Mesenchymal stem cell (in vitro differentiated cells and primary cell): ENCODE measurements at regions not wholly inside any gene's neighbourhood (a gene's known extent, or its start where the extent isn't known, plus 50 kb on each side); places are given as distances from the start of the nearest gene placed in this dataset.

Source experiments
- DNase-seq: peaks from one replicate; pipeline ENCODE4 v3.0.0-alpha.2; 2013
- H2AFZ ChIP-seq: one replicate; pipeline ENCODE4 v1.6.1; 2013; ENCODE audit warnings: low read depth, mild to moderate bottlenecking, control low read depth, inconsistent platforms, low read length, moderate library complexity
- H2AK5ac ChIP-seq: 2 replicates; pipeline ENCODE4 v1.6.1; 2013; ENCODE audit warnings: low read length, moderate library complexity, mild to moderate bottlenecking, inconsistent platforms; ENCODE audit not compliant: severe bottlenecking
- H2BK120ac ChIP-seq: one replicate; pipeline ENCODE4 v1.6.1; 2013; ENCODE audit warnings: low read depth, mild to moderate bottlenecking, inconsistent platforms, low read length, moderate library complexity
- H2BK12ac ChIP-seq, 2 experiments: one replicate each; pipeline ENCODE4 v1.6.1; 2013; ENCODE audit warnings: inconsistent platforms in 2 of 2, low read length in 2 of 2, mild to moderate bottlenecking in 2 of 2, moderate library complexity in 2 of 2, control low read depth in 1 of 2
- H2BK15ac ChIP-seq: one replicate; pipeline ENCODE4 v1.6.1; 2013; ENCODE audit warnings: mild to moderate bottlenecking, low read depth, inconsistent platforms; ENCODE audit not compliant: poor library complexity, severe bottlenecking
- H2BK5ac ChIP-seq: 2 replicates; pipeline ENCODE4 v1.6.1; 2013; ENCODE audit warnings: low read depth, mild to moderate bottlenecking, low read length, control low read depth, inconsistent platforms; ENCODE audit not compliant: poor library complexity, severe bottlenecking
- H3K14ac ChIP-seq, 2 experiments: one replicate each; pipeline ENCODE4 v1.6.1; 2013; ENCODE audit warnings: inconsistent platforms in 2 of 2, low read length in 2 of 2, control low read depth in 1 of 2, mild to moderate bottlenecking in 1 of 2, moderate library complexity in 1 of 2
- H3K18ac ChIP-seq, 2 experiments: one replicate each; pipeline ENCODE4 v1.6.1; 2013; ENCODE audit warnings: inconsistent platforms in 2 of 2, low read length in 2 of 2, control low read depth in 1 of 2, low read depth in 1 of 2, mild to moderate bottlenecking in 1 of 2
- H3K23ac ChIP-seq, 2 experiments: one replicate each; pipeline ENCODE4 v1.6.1; 2013; ENCODE audit warnings: inconsistent platforms in 2 of 2, low read length in 2 of 2, mild to moderate bottlenecking in 2 of 2, moderate library complexity in 2 of 2, control low read depth in 1 of 2
- H3K27ac ChIP-seq: 2 replicates; pipeline ENCODE4 v1.5.1; 2013; ENCODE audit warnings: mild to moderate bottlenecking, moderate library complexity, low read length, control low read depth, inconsistent platforms; ENCODE audit not compliant: poor library complexity, severe bottlenecking
- H3K27me3 ChIP-seq, 2 experiments: 2 replicates each; pipeline versions ENCODE4 v1.6.1 to v1.7.0; 2013; ENCODE audit warnings: low read length in 2 of 2, mild to moderate bottlenecking in 2 of 2, moderate library complexity in 2 of 2, control low read depth in 1 of 2, inconsistent platforms in 1 of 2; ENCODE audit not compliant: control insufficient read depth in 1 of 2, insufficient read depth in 1 of 2
- H3K36me3 ChIP-seq, 2 experiments: 2 replicates each; pipeline versions ENCODE4 v1.6.1 to v1.7.0; 2013; ENCODE audit warnings: low read length in 2 of 2, control low read depth in 1 of 2, inconsistent platforms in 1 of 2, low read depth in 1 of 2, mild to moderate bottlenecking in 1 of 2; ENCODE audit not compliant: insufficient read depth in 2 of 2, control insufficient read depth in 1 of 2
- H3K4ac ChIP-seq, 2 experiments: one replicate each; pipeline ENCODE4 v1.6.1; 2013; ENCODE audit warnings: inconsistent platforms in 2 of 2, low read length in 2 of 2, mild to moderate bottlenecking in 2 of 2, moderate library complexity in 2 of 2, control low read depth in 1 of 2, low read depth in 1 of 2
- H3K4me1 ChIP-seq: 2 replicates; pipeline ENCODE4 v1.6.1; 2013; ENCODE audit warnings: low read depth, low read length, control low read depth; ENCODE audit not compliant: control insufficient read depth, insufficient read depth
- H3K4me2 ChIP-seq: 2 replicates; pipeline ENCODE4 v1.6.1; 2013; ENCODE audit warnings: low read length, mild to moderate bottlenecking, inconsistent platforms; ENCODE audit not compliant: poor library complexity, severe bottlenecking
- H3K4me3 ChIP-seq, 2 experiments: 2 replicates each; pipeline versions ENCODE4 v1.5.1 to v1.7.0; 2013; ENCODE audit warnings: low read length in 2 of 2, mild to moderate bottlenecking in 2 of 2, control low read depth in 1 of 2, low read depth in 1 of 2; ENCODE audit not compliant: insufficient read depth in 1 of 2
- H3K79me1 ChIP-seq: replicated peaks from 2 replicates; pipeline ENCODE4 v1.6.1; 2013; ENCODE audit warnings: mild to moderate bottlenecking, control low read depth, low read length, inconsistent platforms; ENCODE audit not compliant: poor library complexity, severe bottlenecking
- H3K9ac ChIP-seq: 2 replicates; pipeline ENCODE4 v1.7.0; 2013; ENCODE audit warnings: mild to moderate bottlenecking, low read length, moderate library complexity
- H3K9me3 ChIP-seq: 2 replicates; pipeline ENCODE4 v1.7.0; 2013; ENCODE audit warnings: mild to moderate bottlenecking, low read length; ENCODE audit not compliant: control insufficient read depth
- H4K8ac ChIP-seq: one replicate; pipeline ENCODE4 v1.6.1; 2013; ENCODE audit warnings: inconsistent platforms, mild to moderate bottlenecking, low read length, moderate library complexity
- H4K91ac ChIP-seq: one replicate; pipeline ENCODE4 v1.6.1; 2013; ENCODE audit warnings: mild to moderate bottlenecking, low read length, inconsistent platforms
- WGBS: methylation state at CpG from one replicate; pipeline ENCODE4 v1.1.7; 2013; ENCODE audit warnings: mixed read lengths; 5-methylcytosine and 5-hydroxymethylcytosine counted together

DNA sequence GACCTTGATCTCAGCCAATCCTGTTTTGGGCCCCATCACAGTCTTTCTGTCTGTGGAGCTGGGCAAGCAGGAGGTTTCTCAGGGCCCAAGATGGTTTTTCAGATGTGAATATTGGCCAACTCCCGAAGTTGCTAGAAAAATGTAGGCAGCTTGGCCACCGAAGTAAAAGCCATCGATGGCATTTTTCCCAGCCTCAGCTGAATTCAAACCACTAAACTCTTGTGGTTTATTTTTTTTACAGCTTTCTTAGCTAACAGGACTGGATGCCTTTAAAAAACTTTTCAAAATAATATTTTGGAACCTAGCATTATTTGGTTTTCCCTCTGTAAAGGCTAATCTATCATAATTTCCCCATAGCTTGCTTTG lies 102.5 kb upstream of the ERCC6L2 start:
- Histone ChIP-seq H3K36me3 (no peaks in the 10 kb centered on the region), H3K4me1 (peaks cover 16% of the 10 kb centered on the region), H2BK5ac (no peak overlapping the region), H3K4me3 (no peak overlapping the region), H3K23ac (no peak overlapping the region), H3K79me1 (no peaks in the 10 kb centered on the region), H3K4ac (peak overlapping the region in 1 of 2 experiments; percentile 35), H3K14ac (peak overlapping the region in 1 of 2 experiments; percentile 69), H3K9me3 (no peaks in the 10 kb centered on the region), H3K4me2 (no peak overlapping the region), H3K18ac (peak overlapping the region in 1 of 2 experiments; percentile 31), H4K8ac (peak overlapping the region; percentile 0), H4K91ac (no peak overlapping the region), H2AFZ (no peak overlapping the region), H2BK15ac (no peak overlapping the region), H2AK5ac (no peak overlapping the region), H2BK120ac (no peak overlapping the region), H2BK12ac (peak overlapping the region in 1 of 2 experiments; percentile 88), H3K27ac (no peak overlapping the region), H3K9ac (no peak overlapping the region), H3K27me3 (peaks cover 8 to 42% of the 10 kb centered on the region in 2 experiments)
- WGBS: 87% methylated on average over 3 of the region's 3 CpGs
- no peak for DNase-seq

DNA sequence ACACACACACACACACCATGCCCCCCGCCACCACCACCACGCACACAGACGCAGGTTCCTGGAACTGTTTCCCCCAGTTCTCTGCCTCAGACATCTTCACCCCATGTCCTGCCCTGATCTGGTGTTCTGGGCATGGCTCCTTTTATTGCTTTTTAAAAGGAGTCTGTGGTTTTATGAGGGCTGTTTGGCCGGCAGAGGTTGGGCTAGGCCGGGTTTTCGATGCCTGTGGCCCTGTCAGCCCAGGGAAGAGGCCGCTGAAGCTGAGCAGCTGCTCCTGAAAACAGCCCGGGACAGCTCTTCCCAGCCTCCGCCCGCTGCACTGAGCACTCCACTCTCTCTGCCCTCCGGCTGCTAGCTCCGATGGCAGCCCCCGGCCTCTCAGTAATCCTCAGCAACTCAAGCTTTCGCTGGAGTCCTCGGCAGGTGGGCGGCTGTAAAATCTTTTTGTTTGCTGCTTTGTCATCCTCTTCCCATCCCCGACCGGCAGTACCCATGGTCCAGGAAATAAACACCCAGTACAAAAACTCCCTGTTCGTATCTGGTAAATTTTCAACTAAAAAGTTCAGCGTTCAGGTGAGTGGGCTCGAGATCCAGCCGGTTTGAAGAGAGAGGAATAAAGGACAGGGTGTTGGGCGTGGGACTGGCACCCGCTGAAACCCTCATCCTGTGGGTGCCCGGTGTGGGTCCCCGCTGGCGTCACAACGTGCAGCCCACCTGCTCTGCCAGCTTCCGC lies 103.0 kb upstream of the ERCC6L2 start:
- Histone ChIP-seq H3K27me3 (peaks cover 8 to 42% of the 10 kb centered on the region in 2 experiments), H3K4me3 (no peak overlapping the region), H3K18ac (peak overlapping the region in 1 of 2 experiments; percentile 31), H4K8ac (peak overlapping the region; percentile 0), H3K36me3 (no peaks in the 10 kb centered on the region), H3K23ac (no peak overlapping the region), H2AFZ (peak overlapping the region; percentile 29), H2BK120ac (peak overlapping the region; percentile 9), H2BK5ac (no peak overlapping the region), H3K9me3 (no peaks in the 10 kb centered on the region), H4K91ac (peak overlapping the region; percentile 16), H2AK5ac (no peak overlapping the region), H3K27ac (peak overlapping the region; percentile 31), H2BK15ac (no peak overlapping the region), H3K79me1 (no peaks in the 10 kb centered on the region), H2BK12ac (peak overlapping the region in 1 of 2 experiments; percentile 88), H3K4me1 (peaks cover 16% of the 10 kb centered on the region), H3K4ac (peak overlapping the region in 1 of 2 experiments; percentile 35), H3K9ac (peak overlapping the region; percentile 45), H3K4me2 (peak overlapping the region; percentile 66), H3K14ac (peak overlapping the region in 1 of 2 experiments; percentile 69)
- peak; percentile 88 for DNase-seq
- WGBS: 36% methylated on average over 27 of the region's 29 CpGs

DNA sequence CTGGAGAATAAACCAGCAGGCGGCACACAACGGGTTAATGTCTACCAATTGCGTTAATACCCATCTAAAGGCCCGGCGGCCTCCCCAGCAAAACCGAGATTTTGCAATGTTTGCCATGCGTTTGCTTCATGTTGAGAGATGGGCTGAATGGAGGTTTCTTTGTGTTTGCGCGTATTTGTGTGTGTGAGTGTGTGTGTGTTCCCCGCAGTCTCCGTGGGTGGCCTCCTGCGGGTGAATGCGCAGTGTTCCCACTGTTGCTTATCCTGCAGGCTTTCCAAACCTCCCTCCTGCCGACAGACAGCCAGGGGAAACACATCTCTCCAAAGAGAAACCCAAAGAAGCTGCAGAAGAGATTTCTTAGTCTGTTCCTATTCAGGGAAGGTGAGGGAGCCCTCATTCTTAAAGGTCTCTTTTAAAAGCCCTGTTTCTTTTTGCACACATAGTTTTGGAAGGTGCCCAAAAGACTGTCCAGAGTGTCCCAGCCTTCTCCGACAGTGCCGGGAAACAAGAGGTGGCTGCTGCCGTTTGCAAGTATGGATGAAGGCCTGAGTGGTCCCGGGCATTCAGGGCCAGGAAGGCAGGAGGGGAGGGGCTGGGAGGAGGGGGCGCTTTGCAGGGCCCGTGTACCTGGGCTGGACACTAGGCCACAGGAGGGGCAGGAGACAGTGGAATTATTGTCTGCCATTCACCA lies 103.8 kb upstream of the ERCC6L2 start:
- Histone ChIP-seq H2BK15ac (no peak overlapping the region), H3K36me3 (no peaks in the 10 kb centered on the region), H3K9ac (no peak overlapping the region), H3K14ac (no peak overlapping the region), H3K23ac (no peak overlapping the region), H2AK5ac (no peak overlapping the region), H2BK5ac (no peak overlapping the region), H4K91ac (peak overlapping the region; percentile 67), H3K27ac (no peak overlapping the region), H3K79me1 (no peaks in the 10 kb centered on the region), H3K4me1 (peaks cover 16% of the 10 kb centered on the region), H3K18ac (peak overlapping the region in 1 of 2 experiments; percentile 86), H2AFZ (no peak overlapping the region), H3K9me3 (no peaks in the 10 kb centered on the region), H2BK12ac (peak overlapping the region in 1 of 2 experiments; percentile 85), H3K4ac (peak overlapping the region in 1 of 2 experiments; percentile 21), H3K4me3 (peak overlapping the region in 1 of 2 experiments; percentile 54), H3K27me3 (peaks cover 8 to 42% of the 10 kb centered on the region in 2 experiments), H3K4me2 (peak overlapping the region; percentile 39), H4K8ac (peak overlapping the region; percentile 62), H2BK120ac (peak overlapping the region; percentile 74)
- peak; percentile 74 for DNase-seq
- WGBS: 7% methylated on average over 13 of the region's 20 CpGs

DNA sequence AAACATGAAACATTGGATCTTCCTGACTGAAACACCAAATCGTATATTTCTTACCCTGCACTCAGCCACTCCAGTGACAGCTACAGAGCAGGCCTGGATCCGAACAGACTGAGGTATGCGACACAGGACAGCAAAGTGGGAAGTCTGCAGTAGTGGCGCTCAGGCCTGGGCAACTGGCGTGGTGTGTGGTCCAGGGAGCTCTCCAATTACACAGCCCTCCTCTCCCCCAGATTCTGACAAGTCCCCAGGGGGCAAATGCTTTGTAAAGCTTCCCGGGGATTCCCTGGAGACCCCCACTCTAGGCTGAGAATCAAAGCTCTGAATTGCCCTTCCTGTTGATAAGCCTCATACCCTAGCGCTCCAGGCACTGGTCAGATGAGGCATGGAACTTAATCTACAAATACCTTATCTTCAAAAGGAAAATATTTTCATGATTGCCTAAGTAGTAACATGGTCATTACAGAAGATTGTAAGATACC lies 104.8 kb upstream of the ERCC6L2 start:
- H3K27ac ChIP-seq: no peak overlapping the region
- no peaks in the 10 kb centered on the region for H3K9me3 ChIP-seq
- no peak overlapping the region for H2BK15ac ChIP-seq
- no peak overlapping the region for H4K8ac ChIP-seq
- peaks cover 8 to 42% of the 10 kb centered on the region in 2 experiments for H3K27me3 ChIP-seq
- H2AK5ac ChIP-seq: no peak overlapping the region
- H2BK5ac ChIP-seq: no peak overlapping the region
- H3K36me3 ChIP-seq: no peaks in the 10 kb centered on the region
- no peak overlapping the region for H3K14ac ChIP-seq
- H3K18ac ChIP-seq: no peak overlapping the region
- no peak overlapping the region for H2BK120ac ChIP-seq
- no peak overlapping the region for H4K91ac ChIP-seq
- no peak overlapping the region for H3K4me3 ChIP-seq
- DNase-seq: no peak
- no peaks in the 10 kb centered on the region for H3K79me1 ChIP-seq
- no peak overlapping the region for H2AFZ ChIP-seq
- no peak overlapping the region for H3K4ac ChIP-seq
- no peak overlapping the region for H3K9ac ChIP-seq
- H3K4me1 ChIP-seq: peaks cover 16% of the 10 kb centered on the region
- H3K23ac ChIP-seq: no peak overlapping the region
- no peak overlapping the region for H2BK12ac ChIP-seq
- WGBS: 43% methylated on average over 7 of the region's 7 CpGs
- H3K4me2 ChIP-seq: no peak overlapping the region
